Progenitor cell of endocrine pancreas (in vitro differentiated cells): ENCODE measurements at regions not wholly inside any gene's neighbourhood (a gene's known extent, or its start where the extent isn't known, plus 50 kb on each side); places are given as distances from the start of the nearest gene placed in this dataset.

Source experiments
- DNase-seq: peaks from one replicate; pipeline ENCODE4 v3.0.0; 2021; ENCODE audit warnings: low spot score; ENCODE audit not compliant: unreplicated experiment
- H3K27ac Mint-ChIP-seq: 2 replicates; pipeline ENCODE4 v1.8.0; 2021; ENCODE audit warnings: mild to moderate bottlenecking, moderate library complexity, mixed read lengths
- H3K27me3 Mint-ChIP-seq: 2 replicates; pipeline ENCODE4 v1.8.0; 2021; ENCODE audit warnings: mixed read lengths
- H3K36me3 Mint-ChIP-seq: 2 replicates; pipeline ENCODE4 v1.8.0; 2022; ENCODE audit warnings: mixed read lengths; ENCODE audit not compliant: insufficient read depth
- H3K4me1 Mint-ChIP-seq: 2 replicates; pipeline ENCODE4 v1.8.0; 2021; ENCODE audit warnings: low read depth, mixed read lengths
- H3K4me3 Mint-ChIP-seq: 2 replicates; pipeline ENCODE4 v1.8.0; 2021; ENCODE audit warnings: low read depth, mild to moderate bottlenecking, moderate library complexity, mixed read lengths
- H3K9me3 Mint-ChIP-seq: 2 replicates; pipeline ENCODE4 v1.8.0; 2021; ENCODE audit warnings: low read depth, mixed read lengths
- CTCF ChIP-seq: fragments of 200-600 bp; sonication (generic); IDR thresholded peaks from one replicate; pipeline ENCODE4 v1.5.0; 2021; ENCODE audit warnings: antibody characterized with exemption, mild to moderate bottlenecking; ENCODE audit not compliant: unreplicated experiment

- no peaks in the 10 kb centered on the region for H3K4me1 Mint-ChIP-seq
- no peak for TF ChIP-seq CTCF
- no peaks in the 10 kb centered on the region for H3K9me3 Mint-ChIP-seq
- no peak overlapping the region for H3K27ac Mint-ChIP-seq
- no peaks in the 10 kb centered on the region for H3K27me3 Mint-ChIP-seq
- no peaks in the 10 kb centered on the region for H3K36me3 Mint-ChIP-seq
- H3K4me3 Mint-ChIP-seq: no peak overlapping the region
- DNase-seq: no peak
Observed at GRCh38 chr12:40431169-40431568, 206.4 kb downstream of the LRRK2 start.

- Mint-ChIP-seq H3K27me3 (peaks cover 6% of the 10 kb centered on the region), H3K4me1 (no peaks in the 10 kb centered on the region)
- no peak for TF ChIP-seq CTCF
Observed at GRCh38 chr12:40435251-40435650, 210.5 kb downstream of the LRRK2 start.

GRCh38 chr12:40435951-40436350 is 211.2 kb downstream of the LRRK2 start:
- H3K27me3 Mint-ChIP-seq: peaks cover 7% of the 10 kb centered on the region
- no peak overlapping the region for H3K27ac Mint-ChIP-seq
- no peak for DNase-seq
- H3K9me3 Mint-ChIP-seq: no peaks in the 10 kb centered on the region
- TF ChIP-seq CTCF: no peak
- no peak overlapping the region for H3K4me3 Mint-ChIP-seq
- H3K4me1 Mint-ChIP-seq: no peaks in the 10 kb centered on the region
- H3K36me3 Mint-ChIP-seq: no peaks in the 10 kb centered on the region

More at GRCh38 chr12:40435251-40435650, 210.5 kb downstream of the LRRK2 start:
- H3K9me3 Mint-ChIP-seq: no peaks in the 10 kb centered on the region
- H3K36me3 Mint-ChIP-seq: no peaks in the 10 kb centered on the region
- no peak for DNase-seq
- H3K4me3 Mint-ChIP-seq: no peak overlapping the region
- H3K27ac Mint-ChIP-seq: no peak overlapping the region

GRCh38 chr12:40436564-40436963 is 211.8 kb downstream of the LRRK2 start:
- Mint-ChIP-seq H3K27me3 (peaks cover 7% of the 10 kb centered on the region), H3K4me1 (no peaks in the 10 kb centered on the region), H3K27ac (no peak overlapping the region), H3K4me3 (no peak overlapping the region), H3K9me3 (no peaks in the 10 kb centered on the region), H3K36me3 (no peaks in the 10 kb centered on the region)
- DNase-seq: no peak
- no peak for TF ChIP-seq CTCF

GRCh38 chr12:40439771-40440492 is 215.1 kb downstream of the LRRK2 start:
- TF ChIP-seq CTCF: no peak
- no peaks in the 10 kb centered on the region for H3K9me3 Mint-ChIP-seq
- H3K36me3 Mint-ChIP-seq: no peaks in the 10 kb centered on the region
- peaks cover 19% of the 10 kb centered on the region for H3K27me3 Mint-ChIP-seq
- peaks cover 2% of the 10 kb centered on the region for H3K4me1 Mint-ChIP-seq
- no peak for DNase-seq
- H3K27ac Mint-ChIP-seq: no peak overlapping the region
- H3K4me3 Mint-ChIP-seq: no peak overlapping the region
